Astrocyte (in vitro differentiated cells and primary cell): ENCODE measurements at regions not wholly inside any gene's neighbourhood (a gene's known extent, or its start where the extent isn't known, plus 50 kb on each side); places are given as distances from the start of the nearest gene placed in this dataset.
"Not testable (repeated sequence)": the region's sequence is repeated elsewhere in the genome, so short reads cannot be mapped to it uniquely, and the experiment has no call there.

ENCODE experiments used
- DNase-seq: peaks from one replicate; pipeline ENCODE4 v3.0.0-alpha.2; 2010; ENCODE audit warnings: low read depth
- FAIRE-seq: peaks from 2 replicates; lab custom pipeline; 2011; peaks lifted over from hg19 to GRCh38; lab: Jason Lieb, UNC
- H2AFZ ChIP-seq: 2 replicates; pipeline ENCODE4 v1.6.0; 2012; ENCODE audit warnings: low read depth, low read length, inconsistent platforms
- H3K27ac ChIP-seq: 2 replicates; pipeline ENCODE4 v1.5.1; 2011; ENCODE audit warnings: low read depth, low read length, inconsistent platforms
- H3K27me3 ChIP-seq: 2 replicates; pipeline ENCODE4 v1.6.0; 2011; ENCODE audit warnings: low read length, inconsistent platforms; ENCODE audit not compliant: insufficient read depth
- H3K36me3 ChIP-seq: 2 replicates; pipeline ENCODE4 v1.5.1; 2011; ENCODE audit warnings: low read length, inconsistent platforms; ENCODE audit not compliant: insufficient read depth
- H3K4me1 ChIP-seq: 2 replicates; pipeline ENCODE4 v1.5.1; 2011; ENCODE audit warnings: low read length, inconsistent platforms; ENCODE audit not compliant: insufficient read depth
- H3K4me2 ChIP-seq: 2 replicates; pipeline ENCODE4 v1.6.0; 2012; ENCODE audit warnings: low read length, inconsistent platforms
- H3K4me3 ChIP-seq: 2 replicates; pipeline ENCODE4 v1.5.1; 2011; ENCODE audit warnings: low read depth, mild to moderate bottlenecking, low read length, inconsistent platforms; ENCODE audit not compliant: insufficient read depth
- H3K79me2 ChIP-seq: 2 replicates; pipeline ENCODE4 v1.6.0; 2012; ENCODE audit warnings: mild to moderate bottlenecking, low read length, inconsistent platforms; ENCODE audit not compliant: insufficient read depth
- H3K9ac ChIP-seq: 2 replicates; pipeline ENCODE4 v1.6.0; 2012; ENCODE audit warnings: mild to moderate bottlenecking, low read length, inconsistent platforms
- H3K9me3 ChIP-seq: 2 replicates; pipeline ENCODE4 v1.5.1; 2012; ENCODE audit warnings: low read depth, mild to moderate bottlenecking, low read length, inconsistent platforms; ENCODE audit not compliant: insufficient read depth
- H4K20me1 ChIP-seq: 2 replicates; pipeline ENCODE4 v1.6.0; 2012; ENCODE audit warnings: low read length, inconsistent platforms; ENCODE audit not compliant: insufficient read depth
- H3K27ac Mint-ChIP-seq: one replicate; pipeline ENCODE4 v1.8.0; 2021; ENCODE audit warnings: mild to moderate bottlenecking, mixed read lengths; ENCODE audit not compliant: unreplicated experiment
- H3K27me3 Mint-ChIP-seq: one replicate; pipeline ENCODE4 v1.8.0; 2021; ENCODE audit warnings: low read depth, mixed read lengths; ENCODE audit not compliant: unreplicated experiment
- H3K36me3 Mint-ChIP-seq: one replicate; pipeline ENCODE4 v1.8.0; 2021; ENCODE audit warnings: low read depth, mixed read lengths; ENCODE audit not compliant: unreplicated experiment
- H3K4me1 Mint-ChIP-seq: one replicate; pipeline ENCODE4 v1.8.0; 2021; ENCODE audit warnings: low read depth, mixed read lengths; ENCODE audit not compliant: unreplicated experiment
- H3K4me3 Mint-ChIP-seq: one replicate; pipeline ENCODE4 v1.8.0; 2021; ENCODE audit warnings: mild to moderate bottlenecking, moderate library complexity, mixed read lengths; ENCODE audit not compliant: unreplicated experiment
- H3K9me3 Mint-ChIP-seq: one replicate; pipeline ENCODE4 v1.8.0; 2021; ENCODE audit warnings: mild to moderate bottlenecking, mixed read lengths; ENCODE audit not compliant: unreplicated experiment
- CTCF ChIP-seq: IDR thresholded peaks from 2 replicates; pipeline ENCODE4 v1.5.1; 2011; ENCODE audit warnings: low read depth, mild to moderate bottlenecking, inconsistent platforms, low read length, moderate library complexity; ENCODE audit not compliant: insufficient read depth
- EZH2 ChIP-seq: IDR thresholded peaks from 2 replicates; pipeline ENCODE4 v1.6.1; 2012; ENCODE audit warnings: mild to moderate bottlenecking, low read length, inconsistent platforms; ENCODE audit not compliant: insufficient read depth

- H2AFZ ChIP-seq = no peak overlapping the region
- H3K9ac ChIP-seq = no peak overlapping the region
- H3K27ac Mint-ChIP-seq = no peak overlapping the region
- H3K4me2 ChIP-seq = no peak overlapping the region
- TF ChIP-seq EZH2 = no peak
- TF ChIP-seq CTCF = no peak
- no peaks in the 10 kb centered on the region for H3K4me1 ChIP-seq
- no peaks in the 10 kb centered on the region for H3K36me3 Mint-ChIP-seq
- no peaks in the 10 kb centered on the region for H3K27me3 Mint-ChIP-seq
- H3K36me3 ChIP-seq = no peaks in the 10 kb centered on the region
- no peak overlapping the region for H3K4me3 Mint-ChIP-seq
- no peak overlapping the region for H3K4me3 ChIP-seq
- no peak for FAIRE-seq
- H3K27me3 ChIP-seq = no peaks in the 10 kb centered on the region
- no peaks in the 10 kb centered on the region for H3K9me3 Mint-ChIP-seq
- no peak for DNase-seq
- no peaks in the 10 kb centered on the region for H3K9me3 ChIP-seq
- no peaks in the 10 kb centered on the region for H3K4me1 Mint-ChIP-seq
- H3K79me2 ChIP-seq = no peaks in the 10 kb centered on the region
- H3K27ac ChIP-seq = no peak overlapping the region
- H4K20me1 ChIP-seq = no peaks in the 10 kb centered on the region
Measured at GRCh38 chr18:65606551-65607130, 144.2 kb upstream of the CDH7 start.

DNA sequence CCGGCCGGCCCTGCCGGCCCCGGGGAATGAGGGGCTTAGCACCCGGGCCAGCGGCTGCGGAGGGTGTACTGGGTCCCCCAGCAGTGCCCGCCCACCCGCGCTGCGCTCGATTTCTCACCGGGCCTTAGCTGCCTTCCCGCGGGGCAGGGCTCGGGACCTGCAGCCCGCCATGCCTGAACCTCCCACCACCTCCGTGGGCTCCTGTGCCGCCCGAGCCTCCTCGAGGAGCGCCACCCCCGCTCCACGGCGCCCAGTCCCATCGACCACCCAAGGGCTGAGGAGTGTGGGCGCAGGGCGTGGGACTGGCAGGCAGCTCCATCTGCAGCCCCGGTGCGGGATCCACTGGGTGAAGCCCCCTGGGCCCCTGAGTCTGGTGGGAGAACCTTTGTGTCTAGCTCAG lies 145.5 kb upstream of the CDH7 start:
- not testable (repeated sequence) for H3K27me3 Mint-ChIP-seq, H3K9me3 Mint-ChIP-seq, H3K4me2 ChIP-seq, H3K9me3 ChIP-seq, H3K36me3 ChIP-seq, H3K9ac ChIP-seq, H3K27me3 ChIP-seq, H3K27ac ChIP-seq, H3K4me3 ChIP-seq, DNase-seq, H4K20me1 ChIP-seq, H2AFZ ChIP-seq, H3K79me2 ChIP-seq, FAIRE-seq, H3K4me3 Mint-ChIP-seq, H3K4me1 ChIP-seq, H3K27ac Mint-ChIP-seq, H3K4me1 Mint-ChIP-seq, H3K36me3 Mint-ChIP-seq

GRCh38 chr18:65601775-65602174 lies 149.0 kb upstream of the CDH7 start:
- Mint-ChIP-seq H3K9me3 (no peaks in the 10 kb centered on the region), H3K27ac (no peak overlapping the region), H3K4me1 (no peaks in the 10 kb centered on the region), H3K4me3 (no peak overlapping the region), H3K36me3 (no peaks in the 10 kb centered on the region), H3K27me3 (no peaks in the 10 kb centered on the region)
- Histone ChIP-seq H3K4me3 (no peak overlapping the region), H3K36me3 (no peaks in the 10 kb centered on the region), H3K9ac (no peak overlapping the region), H3K4me1 (no peaks in the 10 kb centered on the region), H3K27me3 (no peaks in the 10 kb centered on the region), H3K27ac (no peak overlapping the region), H4K20me1 (no peaks in the 10 kb centered on the region), H3K4me2 (no peak overlapping the region), H2AFZ (no peak overlapping the region), H3K79me2 (no peaks in the 10 kb centered on the region), H3K9me3 (no peaks in the 10 kb centered on the region)
- FAIRE-seq = no peak
- TF ChIP-seq EZH2 = no peak
- TF ChIP-seq CTCF = no peak
- DNase-seq = no peak
